ENCODE measurements at regions not wholly inside any gene's neighbourhood (a gene's known extent, or its start where the extent isn't known, plus 50 kb on each side); places are given as distances from the start of the nearest gene placed in this dataset.
"Not testable (repeated sequence)": the region's sequence is repeated elsewhere in the genome, so short reads cannot be mapped to it uniquely, and the experiment has no call there.

DNA sequence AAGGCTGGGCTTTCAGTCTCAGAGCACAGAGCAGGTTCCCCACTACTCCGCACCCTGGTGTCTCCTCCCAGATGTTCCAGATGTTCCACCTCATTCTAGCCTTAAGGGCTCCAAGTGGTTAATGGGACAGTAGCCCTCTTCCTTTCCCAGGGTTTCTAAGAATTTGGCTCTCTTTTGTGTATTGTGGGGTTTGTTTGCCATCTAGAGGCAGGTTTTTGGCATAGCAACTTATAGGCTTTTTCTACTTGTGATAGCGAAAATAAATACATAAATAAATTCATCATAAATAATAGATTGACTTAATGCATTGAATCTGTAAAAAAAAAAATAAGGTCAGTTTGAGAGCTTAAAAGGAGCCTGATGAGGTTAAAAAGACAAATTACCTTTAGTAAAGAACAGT is 86.1 kb upstream of the XKR3 start:
- DNase-seq, result not testable (repeated sequence)

DNA sequence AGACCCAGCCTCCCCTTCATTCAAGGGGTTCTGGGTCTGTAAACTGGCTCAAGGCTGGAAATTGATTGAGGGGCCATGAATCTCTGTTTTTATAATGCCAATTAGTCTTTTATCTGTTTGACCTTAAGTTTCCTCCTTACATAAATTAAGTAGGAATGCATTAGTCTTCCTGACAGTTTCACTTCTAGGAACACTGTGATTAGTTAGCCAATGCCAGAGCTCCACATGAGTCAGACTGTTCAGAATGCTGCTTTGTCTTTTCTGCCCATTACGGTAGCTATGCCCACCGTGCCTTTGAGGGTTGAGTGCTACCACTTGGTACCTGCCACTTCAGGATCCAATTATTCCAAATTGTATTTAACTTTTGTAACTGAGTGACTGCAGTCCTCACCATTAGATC is 76.8 kb upstream of the XKR3 start:
- DNase-seq, result not testable (repeated sequence)

DNA sequence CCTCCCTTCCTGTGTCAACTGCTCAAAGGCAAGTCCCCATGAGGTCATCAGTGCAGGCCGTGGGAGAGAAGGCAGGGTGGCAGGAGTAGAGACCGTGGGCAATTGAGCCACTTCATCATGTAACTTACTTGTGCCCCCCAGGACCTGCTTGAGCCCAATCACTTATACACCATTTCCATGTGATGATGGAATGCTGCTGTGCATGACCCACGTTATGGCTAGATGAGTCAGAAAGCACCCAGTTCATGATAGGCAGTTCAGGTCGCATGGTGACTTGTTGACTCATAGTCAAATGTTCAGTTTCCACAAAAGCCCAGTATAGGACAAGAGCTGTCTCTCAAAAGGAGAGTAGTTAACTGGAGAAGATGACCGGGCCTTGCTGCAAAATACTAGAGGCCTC is 76.4 kb upstream of the XKR3 start:
- peak; percentile 18 for DNase-seq

DNA sequence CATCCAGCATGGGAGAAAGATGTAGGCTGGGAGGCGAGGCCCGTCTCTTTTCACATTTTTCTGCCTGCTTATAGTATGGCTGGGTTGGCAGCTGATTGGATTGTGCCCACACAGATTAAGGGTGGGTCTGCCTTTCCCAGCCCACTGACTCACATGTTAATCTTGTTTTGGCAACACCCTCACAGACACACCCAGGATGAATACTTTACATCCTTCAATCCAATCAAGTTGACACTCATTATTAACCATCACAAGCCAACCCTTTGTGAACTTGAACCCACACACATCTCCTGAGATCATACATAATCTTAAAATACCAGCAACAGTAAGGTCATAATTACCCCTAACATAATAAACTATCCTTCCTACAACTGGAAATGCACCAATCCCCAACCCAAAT is 74.1 kb upstream of the XKR3 start:
- not testable (repeated sequence) for DNase-seq

DNA sequence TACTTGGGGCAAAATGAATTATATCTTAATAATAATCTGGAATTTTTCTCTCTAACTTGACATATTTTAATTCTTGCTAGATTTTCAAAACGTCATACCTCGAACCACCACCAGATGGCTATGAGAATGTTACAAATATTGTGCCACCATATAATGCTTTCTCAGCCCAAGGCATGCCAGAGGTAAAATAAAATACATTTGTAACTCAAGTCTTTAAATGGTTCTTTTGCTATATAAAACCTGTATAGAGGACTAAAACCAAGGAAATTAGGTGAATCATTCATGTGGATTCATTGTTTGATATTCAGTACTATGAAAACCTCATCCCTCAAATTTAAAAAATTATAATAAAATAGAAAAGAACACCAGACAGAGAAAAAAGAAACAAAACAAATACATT is 72.2 kb upstream of the XKR3 start:
- not testable (repeated sequence) for DNase-seq

DNA sequence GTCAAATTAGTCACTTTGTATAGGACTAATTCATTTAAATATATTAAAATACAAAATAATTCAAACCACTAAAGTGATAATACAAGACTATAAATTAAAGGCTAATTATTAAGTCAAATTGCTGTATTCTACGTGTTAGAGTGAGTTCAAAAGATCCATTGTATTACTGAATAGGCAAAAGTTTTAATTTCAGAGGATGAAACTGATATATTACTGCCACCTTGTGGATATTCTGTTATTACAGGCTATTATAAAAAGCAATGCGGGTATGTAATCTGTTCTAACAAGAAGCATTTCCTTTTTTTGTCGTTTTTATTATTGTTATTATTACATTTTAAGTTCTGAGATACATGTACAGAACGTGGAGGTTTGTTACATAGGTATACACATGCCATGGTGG is 66.7 kb upstream of the XKR3 start:
- DNase-seq, result peak; percentile 8

DNA sequence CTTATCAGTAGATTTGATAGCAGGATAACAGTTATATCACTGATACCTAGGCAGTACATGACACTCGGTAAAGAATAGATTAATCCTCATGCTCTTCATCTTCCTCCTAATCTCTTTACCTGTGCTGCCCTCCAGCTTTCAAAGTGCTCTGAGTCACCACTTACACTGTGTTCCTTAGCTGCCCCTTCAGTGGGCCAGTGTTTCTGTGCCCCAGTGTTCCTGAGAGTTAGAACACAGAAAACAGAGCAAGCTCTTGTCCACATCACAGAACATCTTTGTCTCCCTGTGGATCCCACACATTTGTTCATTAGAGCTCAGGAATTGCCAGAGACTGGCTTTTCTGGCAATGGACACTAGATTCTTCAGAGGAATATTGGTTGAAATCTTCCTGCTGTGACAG is 51.1 kb upstream of the XKR3 start:
- DNase-seq, result not testable (repeated sequence)

Measured in activated CD4-positive, alpha-beta T cell treated with anti-CD3 and anti-CD28 coated beads, Interleukin-2, amount 50 U/mL, for 16 hours (primary cell).